ENCODE measurements at regions not wholly inside any gene's neighbourhood (a gene's known extent, or its start where the extent isn't known, plus 50 kb on each side); places are given as distances from the start of the nearest gene placed in this dataset.
"Not testable (repeated sequence)": the region's sequence is repeated elsewhere in the genome, so short reads cannot be mapped to it uniquely, and the experiment has no call there.

GRCh38 chr1:30005972-30006619, 717.3 kb downstream of the MATN1 start:
- DNase-seq (ENCODE audit: insufficient read length, low spot score) (no peak), FAIRE-seq (no peak)
- no peak for TF ChIP-seq POLR2AphosphoS5 (IDR thresholded peaks at IDR 0.05; ENCODE audit: low read depth, low read length)
- no peak for TF ChIP-seq POLR2A (IDR thresholded peaks at IDR 0.05; ENCODE audit: low read depth, low read length)
- TF ChIP-seq SPI1 (IDR thresholded peaks at IDR 0.05; ENCODE audit: low read depth, low read length): no peak
- no peak for TF ChIP-seq POU2F2 (IDR thresholded peaks at IDR 0.05; ENCODE audit: low read depth, low read length)
- TF ChIP-seq TAF1 (IDR thresholded peaks at IDR 0.05; ENCODE audit: low read depth, low read length): no peak
- TF ChIP-seq PAX5 (IDR thresholded peaks at IDR 0.05; ENCODE audit: insufficient read depth, low read length, severe bottlenecking): no peak

GRCh38 chr1:30001732-30002039, 721.7 kb downstream of the MATN1 start:
- TF ChIP-seq POLR2A (IDR thresholded peaks at IDR 0.05; ENCODE audit: low read depth, low read length) (no peak), SPI1 (IDR thresholded peaks at IDR 0.05; ENCODE audit: low read depth, low read length) (no peak), PAX5 (IDR thresholded peaks at IDR 0.05; ENCODE audit: insufficient read depth, low read length, severe bottlenecking) (no peak), POU2F2 (IDR thresholded peaks at IDR 0.05; ENCODE audit: low read depth, low read length) (no peak), POLR2AphosphoS5 (IDR thresholded peaks at IDR 0.05; ENCODE audit: low read depth, low read length) (no peak), TAF1 (IDR thresholded peaks at IDR 0.05; ENCODE audit: low read depth, low read length) (no peak)
- FAIRE-seq (no peak), DNase-seq (ENCODE audit: insufficient read length, low spot score) (no peak)

- DNase-seq (ENCODE audit: insufficient read length, low spot score) (no peak), FAIRE-seq (no peak)
- TF ChIP-seq POLR2AphosphoS5 (IDR thresholded peaks at IDR 0.05; ENCODE audit: low read depth, low read length): no peak
- no peak for TF ChIP-seq POU2F2 (IDR thresholded peaks at IDR 0.05; ENCODE audit: low read depth, low read length)
- no peak for TF ChIP-seq POLR2A (IDR thresholded peaks at IDR 0.05; ENCODE audit: low read depth, low read length)
- TF ChIP-seq TAF1 (IDR thresholded peaks at IDR 0.05; ENCODE audit: low read depth, low read length): no peak
- TF ChIP-seq SPI1 (IDR thresholded peaks at IDR 0.05; ENCODE audit: low read depth, low read length): no peak
Observed at GRCh38 chr1:30001011-30001731, 722.2 kb downstream of the MATN1 start.

DNA sequence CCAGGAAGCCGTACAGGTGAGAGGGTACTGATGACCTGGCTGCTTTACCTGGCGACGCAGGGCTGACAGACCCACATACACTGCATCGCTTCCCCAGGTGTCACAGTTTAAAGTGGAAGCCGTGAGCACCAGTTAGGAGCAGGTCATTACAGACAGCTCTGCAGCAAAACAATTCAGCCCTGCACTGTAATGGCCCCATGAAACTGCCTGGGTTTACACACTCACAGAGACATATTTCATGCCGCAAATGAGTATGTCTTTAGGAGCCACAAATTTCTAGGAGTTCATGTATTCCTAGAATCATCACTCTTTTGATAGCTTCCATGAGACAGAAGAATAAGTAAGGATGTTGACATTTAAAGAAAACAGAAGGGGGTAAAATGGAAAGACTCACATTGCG, 723.1 kb downstream of the MATN1 start:
- TF ChIP-seq POLR2A (IDR thresholded peaks at IDR 0.05; ENCODE audit: low read depth, low read length) (no peak), TAF1 (IDR thresholded peaks at IDR 0.05; ENCODE audit: low read depth, low read length) (no peak), SPI1 (IDR thresholded peaks at IDR 0.05; ENCODE audit: low read depth, low read length) (no peak), POU2F2 (IDR thresholded peaks at IDR 0.05; ENCODE audit: low read depth, low read length) (no peak), PAX5 (IDR thresholded peaks at IDR 0.05; ENCODE audit: insufficient read depth, low read length, severe bottlenecking) (no peak), POLR2AphosphoS5 (IDR thresholded peaks at IDR 0.05; ENCODE audit: low read depth, low read length) (no peak)
- DNase-seq (ENCODE audit: insufficient read length, low spot score) (no peak), FAIRE-seq (no peak)

DNA sequence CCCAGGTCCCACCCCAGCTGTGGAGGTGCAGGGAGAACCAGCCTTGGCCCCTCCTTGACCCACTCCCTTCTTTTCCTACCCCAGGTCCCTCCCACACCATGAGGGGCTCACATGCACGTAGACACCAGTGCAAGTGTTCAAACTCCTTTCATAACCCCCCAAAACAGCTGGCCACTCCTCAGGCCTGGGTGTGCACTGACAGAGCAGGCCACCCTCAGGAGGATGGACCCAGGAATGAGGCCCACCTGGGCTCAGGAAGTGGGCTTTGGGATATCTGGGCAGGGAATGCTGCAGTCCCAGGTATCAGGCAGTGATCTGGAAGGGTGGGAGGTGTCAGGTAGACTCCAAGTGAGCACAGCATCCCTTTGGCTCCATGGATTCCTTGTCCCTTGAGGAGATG, 723.8 kb downstream of the MATN1 start:
- FAIRE-seq (no peak), DNase-seq (ENCODE audit: insufficient read length, low spot score) (no peak)
- TF ChIP-seq TAF1 (IDR thresholded peaks at IDR 0.05; ENCODE audit: low read depth, low read length): no peak
- no peak for TF ChIP-seq POLR2A (IDR thresholded peaks at IDR 0.05; ENCODE audit: low read depth, low read length)
- TF ChIP-seq SPI1 (IDR thresholded peaks at IDR 0.05; ENCODE audit: low read depth, low read length): no peak
- no peak for TF ChIP-seq POLR2AphosphoS5 (IDR thresholded peaks at IDR 0.05; ENCODE audit: low read depth, low read length)
- no peak for TF ChIP-seq POU2F2 (IDR thresholded peaks at IDR 0.05; ENCODE audit: low read depth, low read length)
- TF ChIP-seq PAX5 (IDR thresholded peaks at IDR 0.05; ENCODE audit: insufficient read depth, low read length, severe bottlenecking): no peak

DNA sequence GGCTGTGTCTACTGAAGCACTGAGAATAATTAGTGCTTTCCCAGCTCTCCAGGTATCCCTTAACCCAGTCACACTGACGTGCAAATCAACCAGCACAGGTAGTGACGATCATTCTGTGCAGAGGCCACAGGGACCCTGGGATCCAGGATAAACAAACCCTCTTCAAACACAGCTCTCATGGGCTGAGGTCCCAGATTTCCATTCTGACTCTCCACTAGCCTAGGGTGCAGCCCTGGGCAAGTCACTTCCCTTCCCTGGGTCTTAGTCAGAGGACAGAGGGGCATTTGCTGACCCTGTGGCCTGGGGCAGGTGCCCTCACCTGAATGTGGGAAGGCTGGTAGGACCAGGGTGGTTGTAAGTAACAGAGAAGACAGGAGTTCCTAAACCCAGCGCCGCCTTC, 724.7 kb downstream of the MATN1 start:
- no peak for FAIRE-seq
- TF ChIP-seq PAX5 (IDR thresholded peaks at IDR 0.05; ENCODE audit: insufficient read depth, low read length, severe bottlenecking) (no peak), TAF1 (IDR thresholded peaks at IDR 0.05; ENCODE audit: low read depth, low read length) (no peak), SPI1 (IDR thresholded peaks at IDR 0.05; ENCODE audit: low read depth, low read length) (no peak), POLR2AphosphoS5 (IDR thresholded peaks at IDR 0.05; ENCODE audit: low read depth, low read length) (no peak), POLR2A (IDR thresholded peaks at IDR 0.05; ENCODE audit: low read depth, low read length) (no peak), POU2F2 (IDR thresholded peaks at IDR 0.05; ENCODE audit: low read depth, low read length) (no peak)

DNA sequence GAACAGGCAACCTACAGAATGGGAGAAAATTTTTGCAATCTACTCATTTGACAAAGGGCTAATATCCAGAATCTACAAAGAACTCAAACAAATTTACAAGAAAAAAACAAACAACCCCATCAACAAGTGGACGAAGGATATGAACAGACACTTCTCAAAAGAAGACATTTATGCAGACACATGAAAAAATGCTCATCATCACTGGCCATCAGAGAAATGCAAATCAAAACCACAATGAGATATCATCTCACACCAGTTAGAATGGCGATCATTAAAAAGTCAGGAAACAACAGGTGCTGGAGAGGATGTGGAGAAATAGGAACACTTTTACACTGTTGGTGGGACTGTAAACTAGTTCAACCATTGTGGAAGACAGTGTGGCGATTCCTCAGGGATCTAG, 725.6 kb downstream of the MATN1 start:
- not testable (repeated sequence) for DNase-seq (ENCODE audit: insufficient read length, low spot score); FAIRE-seq

More for the DNA sequence above, 724.7 kb downstream of the MATN1 start:
- DNase-seq (ENCODE audit: insufficient read length, low spot score): no peak

DNA sequence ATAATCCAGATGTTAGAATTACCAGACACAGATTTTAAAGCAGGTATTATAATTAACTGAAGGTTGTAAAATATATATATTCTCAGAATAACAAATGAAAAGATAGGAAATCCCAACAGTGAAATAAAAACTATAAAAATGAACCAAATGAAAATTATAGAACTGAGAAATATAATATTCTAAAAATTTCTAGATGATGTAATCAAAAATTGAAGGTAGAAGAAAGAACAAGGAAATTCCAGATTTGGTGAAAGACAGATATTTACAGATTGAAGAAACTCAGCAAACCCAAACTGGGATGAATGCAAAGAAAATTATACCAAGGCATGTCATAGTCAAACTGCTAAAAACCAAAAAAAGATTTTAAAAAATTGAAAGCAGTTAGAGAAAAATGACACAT, 729.4 kb downstream of the MATN1 start:
- FAIRE-seq (no peak), DNase-seq (ENCODE audit: insufficient read length, low spot score) (no peak)
- TF ChIP-seq POLR2AphosphoS5 (IDR thresholded peaks at IDR 0.05; ENCODE audit: low read depth, low read length) (no peak), TAF1 (IDR thresholded peaks at IDR 0.05; ENCODE audit: low read depth, low read length) (no peak), PAX5 (IDR thresholded peaks at IDR 0.05; ENCODE audit: insufficient read depth, low read length, severe bottlenecking) (no peak), POU2F2 (IDR thresholded peaks at IDR 0.05; ENCODE audit: low read depth, low read length) (no peak), POLR2A (IDR thresholded peaks at IDR 0.05; ENCODE audit: low read depth, low read length) (no peak), SPI1 (IDR thresholded peaks at IDR 0.05; ENCODE audit: low read depth, low read length) (no peak)

DNA sequence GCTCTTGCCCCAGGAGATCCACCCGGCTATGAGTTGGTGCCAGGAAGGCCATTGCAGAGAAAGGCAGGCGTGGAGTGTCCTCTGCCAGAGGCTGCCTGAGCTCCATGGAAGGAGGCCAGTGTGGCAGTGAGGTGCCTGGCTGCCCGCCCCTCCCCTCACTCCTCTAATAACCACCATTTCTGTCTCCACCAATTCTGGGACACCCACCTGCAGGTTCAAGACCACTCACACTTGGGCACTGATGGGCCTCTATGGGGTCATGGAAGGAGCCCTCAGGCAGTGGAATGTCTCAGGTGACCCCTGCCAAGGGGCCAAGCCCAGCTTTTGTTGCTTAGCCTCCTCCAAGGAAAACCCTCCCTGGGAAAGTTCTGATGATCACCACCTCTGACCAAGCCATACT, 731.6 kb downstream of the MATN1 start:
- FAIRE-seq: no peak
- no peak for DNase-seq (ENCODE audit: insufficient read length, low spot score)
- TF ChIP-seq POLR2A (IDR thresholded peaks at IDR 0.05; ENCODE audit: low read depth, low read length) (no peak), SPI1 (IDR thresholded peaks at IDR 0.05; ENCODE audit: low read depth, low read length) (no peak), TAF1 (IDR thresholded peaks at IDR 0.05; ENCODE audit: low read depth, low read length) (no peak), POU2F2 (IDR thresholded peaks at IDR 0.05; ENCODE audit: low read depth, low read length) (no peak), PAX5 (IDR thresholded peaks at IDR 0.05; ENCODE audit: insufficient read depth, low read length, severe bottlenecking) (no peak), POLR2AphosphoS5 (IDR thresholded peaks at IDR 0.05; ENCODE audit: low read depth, low read length) (no peak)

DNA sequence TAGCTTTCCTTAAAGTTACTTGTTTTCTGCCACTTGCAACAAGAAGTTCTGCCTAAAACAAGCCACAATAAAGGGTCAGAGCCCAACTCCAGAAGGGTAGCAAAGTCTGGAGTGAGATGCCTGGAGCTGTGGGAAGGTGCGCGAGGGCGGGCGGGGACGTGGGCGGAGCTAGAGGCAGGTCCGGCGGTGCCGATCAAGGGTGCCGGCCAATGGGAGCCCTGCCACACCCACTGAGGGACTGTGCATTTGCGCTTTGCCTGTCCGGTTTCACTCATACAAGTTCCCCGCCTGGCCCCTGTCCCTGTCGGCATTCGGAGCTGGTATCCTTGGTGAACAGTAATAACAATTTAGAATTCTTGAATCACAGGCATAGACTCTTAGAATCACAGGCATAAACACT, 732.4 kb downstream of the MATN1 start:
- no peak for TF ChIP-seq POLR2AphosphoS5 (IDR thresholded peaks at IDR 0.05; ENCODE audit: low read depth, low read length)
- TF ChIP-seq SPI1 (IDR thresholded peaks at IDR 0.05; ENCODE audit: low read depth, low read length): no peak
- no peak for TF ChIP-seq POU2F2 (IDR thresholded peaks at IDR 0.05; ENCODE audit: low read depth, low read length)
- no peak for TF ChIP-seq TAF1 (IDR thresholded peaks at IDR 0.05; ENCODE audit: low read depth, low read length)
- no peak for TF ChIP-seq PAX5 (IDR thresholded peaks at IDR 0.05; ENCODE audit: insufficient read depth, low read length, severe bottlenecking)
- TF ChIP-seq POLR2A (IDR thresholded peaks at IDR 0.05; ENCODE audit: low read depth, low read length): no peak
- no peak for DNase-seq (ENCODE audit: insufficient read length, low spot score)
- FAIRE-seq: no peak
